H9 (cell line): ENCODE measurements at regions not wholly inside any gene's neighbourhood (a gene's known extent, or its start where the extent isn't known, plus 50 kb on each side); places are given as distances from the start of the nearest gene placed in this dataset.

ENCODE experiments used
- DNase-seq: peaks from one replicate; pipeline ENCODE4 v3.0.0-alpha.2; 2017
- H2AFZ ChIP-seq: one replicate; pipeline ENCODE4 v1.6.1; 2013; ENCODE audit warnings: mild to moderate bottlenecking, low read length, control low read depth, moderate library complexity
- H2AK5ac ChIP-seq: 2 replicates; pipeline ENCODE4 v1.6.1; 2013; ENCODE audit warnings: low read length, control low read depth, mixed read lengths; ENCODE audit not compliant: insufficient read length
- H2BK120ac ChIP-seq: one replicate; pipeline ENCODE4 v1.6.1; 2013; ENCODE audit warnings: low read depth, mild to moderate bottlenecking, low read length, control low read depth, inconsistent platforms; ENCODE audit not compliant: poor library complexity, severe bottlenecking
- H2BK12ac ChIP-seq: 2 replicates; pipeline ENCODE4 v1.6.1; 2013; ENCODE audit warnings: low read length, control low read depth, mixed read lengths, low read depth; ENCODE audit not compliant: insufficient read length
- H2BK15ac ChIP-seq: 2 replicates; pipeline ENCODE4 v1.6.1; 2013; ENCODE audit warnings: low read depth, low read length, control low read depth
- H2BK20ac ChIP-seq: one replicate; pipeline ENCODE4 v1.6.1; 2013; ENCODE audit warnings: low read depth, mild to moderate bottlenecking, low read length, control low read depth, inconsistent platforms; ENCODE audit not compliant: poor library complexity, severe bottlenecking
- H2BK5ac ChIP-seq: 2 replicates; pipeline ENCODE4 v1.6.1; 2013; ENCODE audit warnings: low read length, control low read depth, mixed read lengths; ENCODE audit not compliant: insufficient read length
- H3K14ac ChIP-seq: 2 replicates; pipeline ENCODE4 v1.6.1; 2013; ENCODE audit warnings: low read length, control low read depth; ENCODE audit not compliant: insufficient read depth
- H3K18ac ChIP-seq: 2 replicates; pipeline ENCODE4 v1.6.1; 2013; ENCODE audit warnings: low read depth, mild to moderate bottlenecking, mixed read lengths, low read length, control low read depth; ENCODE audit not compliant: insufficient read length
- H3K23ac ChIP-seq: 2 replicates; pipeline ENCODE4 v1.6.1; 2013; ENCODE audit warnings: low read length, control low read depth, mixed read lengths, low read depth; ENCODE audit not compliant: insufficient read length
- H3K23me2 ChIP-seq: 2 replicates; pipeline ENCODE4 v1.6.1; 2013; ENCODE audit warnings: low read depth, mild to moderate bottlenecking, mixed read lengths, low read length, control low read depth; ENCODE audit not compliant: insufficient read length, poor library complexity, severe bottlenecking
- H3K27ac ChIP-seq: 2 replicates; pipeline ENCODE4 v1.5.1; 2013; ENCODE audit warnings: low read length, control low read depth, mixed read lengths, low read depth; ENCODE audit not compliant: insufficient read length
- H3K27me3 ChIP-seq: 2 replicates; pipeline ENCODE4 v1.6.1; 2013; ENCODE audit warnings: low read length, control low read depth, inconsistent platforms; ENCODE audit not compliant: insufficient read depth
- H3K4ac ChIP-seq: 2 replicates; pipeline ENCODE4 v1.6.1; 2013; ENCODE audit warnings: low read depth, mild to moderate bottlenecking, control low read depth, inconsistent platforms, low read length, moderate library complexity
- H3K4me1 ChIP-seq: 2 replicates; pipeline ENCODE4 v1.6.1; 2013; ENCODE audit warnings: low read length, control low read depth, inconsistent platforms; ENCODE audit not compliant: insufficient read depth
- H3K4me2 ChIP-seq: 2 replicates; pipeline ENCODE4 v1.6.1; 2013; ENCODE audit warnings: low read length, control low read depth, mixed read lengths; ENCODE audit not compliant: insufficient read length, insufficient read depth
- H3K56ac ChIP-seq: 2 replicates; pipeline ENCODE4 v1.6.1; 2013; ENCODE audit warnings: low read depth, mild to moderate bottlenecking, mixed read lengths, low read length, control low read depth; ENCODE audit not compliant: insufficient read length
- H3K79me1 ChIP-seq: 2 replicates; pipeline ENCODE4 v1.6.1; 2013; ENCODE audit warnings: low read depth, mild to moderate bottlenecking, moderate library complexity, low read length, control low read depth, inconsistent platforms; ENCODE audit not compliant: insufficient read depth, poor library complexity, severe bottlenecking
- H3K79me2 ChIP-seq: 2 replicates; pipeline ENCODE4 v1.6.1; 2013; ENCODE audit warnings: low read length, control low read depth, inconsistent platforms; ENCODE audit not compliant: insufficient read depth
- H3K9ac ChIP-seq: 2 replicates; pipeline ENCODE4 v1.6.1; 2013; ENCODE audit warnings: low read length, control low read depth, mixed read lengths; ENCODE audit not compliant: insufficient read length; ENCODE audit errors: extremely low read depth
- H3K9me3 ChIP-seq: one replicate; pipeline ENCODE4 v1.6.1; 2013; ENCODE audit warnings: low read depth, low read length, inconsistent platforms; ENCODE audit not compliant: control insufficient read depth
- H3T11ph ChIP-seq: one replicate; pipeline ENCODE4 v1.6.1; 2013; ENCODE audit warnings: mild to moderate bottlenecking, low read length, control low read depth, inconsistent platforms
- H4K20me1 ChIP-seq: one replicate; pipeline ENCODE4 v1.6.1; 2013; ENCODE audit not compliant: control insufficient read depth, insufficient read length, insufficient read depth
- H4K5ac ChIP-seq: 2 replicates; pipeline ENCODE4 v1.6.1; 2013; ENCODE audit warnings: low read depth, mild to moderate bottlenecking, mixed read lengths, low read length, control low read depth; ENCODE audit not compliant: insufficient read length
- H4K8ac ChIP-seq: replicated peaks from 2 replicates; pipeline ENCODE4 v1.6.1; 2013; ENCODE audit warnings: low read length, control low read depth, mixed read lengths, low read depth; ENCODE audit not compliant: insufficient read length
- H4K91ac ChIP-seq: 2 replicates; pipeline ENCODE4 v1.6.1; 2013; ENCODE audit warnings: low read depth, mild to moderate bottlenecking, moderate library complexity, mixed read lengths, low read length, control low read depth; ENCODE audit not compliant: insufficient read length
- H3K27ac Mint-ChIP-seq, 3 experiments: 2 replicates in 2 of 3; 3 replicates in 1 of 3; pipeline ENCODE4 v1.8.0; 2020 to 2021; ENCODE audit warnings: mixed read lengths in 3 of 3, mild to moderate bottlenecking in 1 of 3, moderate library complexity in 1 of 3
- H3K27me3 Mint-ChIP-seq: 2 replicates; pipeline ENCODE4 v1.8.0; 2021; ENCODE audit warnings: low read depth, mild to moderate bottlenecking, moderate library complexity, mixed read lengths
- H3K36me3 Mint-ChIP-seq, 3 experiments: 2 replicates in 2 of 3; 3 replicates in 1 of 3; pipeline ENCODE4 v1.8.0; 2020 to 2021; ENCODE audit warnings: low read depth in 3 of 3, mixed read lengths in 3 of 3; ENCODE audit not compliant: insufficient read depth in 1 of 3
- H3K4me1 Mint-ChIP-seq, 2 experiments: 2 replicates each; pipeline ENCODE4 v1.8.0; 2020; ENCODE audit warnings: mixed read lengths in 2 of 2
- H3K4me3 Mint-ChIP-seq, 2 experiments: 2 replicates in 1 of 2; 3 replicates in 1 of 2; pipeline ENCODE4 v1.8.0; 2020 to 2021; ENCODE audit warnings: mild to moderate bottlenecking in 2 of 2, mixed read lengths in 2 of 2, moderate library complexity in 1 of 2
- H3K9me3 Mint-ChIP-seq, 2 experiments: 2 replicates in 1 of 2; 3 replicates in 1 of 2; pipeline ENCODE4 v1.8.0; 2020; ENCODE audit warnings: mild to moderate bottlenecking in 2 of 2, mixed read lengths in 2 of 2, moderate library complexity in 1 of 2
- CTCF ChIP-seq: fragments of 200-600 bp; sonication (generic); conservative IDR thresholded peaks from 3 replicates; pipeline ENCODE4 v1.8.0; 2021; ENCODE audit warnings: antibody characterized with exemption, mild to moderate bottlenecking
- WGBS: extraction: QIAGEN DNeasy Blood & Tissue Kit; methylation state at CpG from one replicate; pipeline ENCODE4 v1.1.7; 2013; ENCODE audit warnings: missing lambda C conversion rate, low lambda C conversion rate, mixed read lengths; ENCODE audit not compliant: insufficient read length; ENCODE audit errors: extremely low coverage; 5-methylcytosine and 5-hydroxymethylcytosine counted together

- no peaks in the 10 kb centered on the region for H3K23me2 ChIP-seq
- H3K18ac ChIP-seq: no peak overlapping the region
- H4K91ac ChIP-seq: no peak overlapping the region
- H4K20me1 ChIP-seq: no peaks in the 10 kb centered on the region
- peaks cover under 1% of the 10 kb centered on the region; the same call in 1 of the 2 replicates for H3K4me1 ChIP-seq
- no peak overlapping the region for H2AK5ac ChIP-seq
- no peak for TF ChIP-seq CTCF
- H2BK20ac ChIP-seq: no peak overlapping the region
- H4K8ac ChIP-seq: no peak overlapping the region
- H3K79me1 ChIP-seq: no peaks in the 10 kb centered on the region
- Mint-ChIP-seq H3K9me3 (no peaks in the 10 kb centered on the region), H3K4me1 (peaks cover 17 to 23% of the 10 kb centered on the region in 2 experiments), H3K36me3 (no peaks in the 10 kb centered on the region), H3K4me3 (no peak overlapping the region), H3K27ac (no peak overlapping the region), H3K27me3 (peaks cover 2% of the 10 kb centered on the region; the same call in 1 of the 2 replicates)
- no peaks in the 10 kb centered on the region for H3K27me3 ChIP-seq
- peak; percentile 14 for DNase-seq
- H3K79me2 ChIP-seq: no peaks in the 10 kb centered on the region
- H3K14ac ChIP-seq: no peak overlapping the region
- H3K56ac ChIP-seq: no peak overlapping the region
- no peak overlapping the region for H2BK5ac ChIP-seq
- WGBS: no CpG with 5 or more reads among the region's 1 CpG
- no peak overlapping the region for H3K27ac ChIP-seq
- no peak overlapping the region for H2BK12ac ChIP-seq
- H3T11ph ChIP-seq: no peak overlapping the region
- H3K9me3 ChIP-seq: no peaks in the 10 kb centered on the region
- no peak overlapping the region for H2BK15ac ChIP-seq
- no peak overlapping the region for H3K9ac ChIP-seq
- H4K5ac ChIP-seq: no peak overlapping the region
- H3K23ac ChIP-seq: no peak overlapping the region
- no peak overlapping the region for H3K4ac ChIP-seq
- H3K4me2 ChIP-seq: no peak overlapping the region
- H2BK120ac ChIP-seq: no peak overlapping the region
- no peak overlapping the region for H2AFZ ChIP-seq
These were observed 79.3 kb upstream of the NANOS1 start for GRCh38 chr10:118950190-118950680.
